Skeletal muscle cell (primary cell): ENCODE measurements at regions not wholly inside any gene's neighbourhood (a gene's known extent, or its start where the extent isn't known, plus 50 kb on each side); places are given as distances from the start of the nearest gene placed in this dataset.
"Not testable (repeated sequence)": the region's sequence is repeated elsewhere in the genome, so short reads cannot be mapped to it uniquely, and the experiment has no call there.

Experiments used
- DNase-seq: peaks from one replicate; pipeline ENCODE4 v3.0.0-alpha.2; 2010; ENCODE audit warnings: low read depth
- H3K4me3 ChIP-seq: 2 replicates; pipeline ENCODE4 v1.5.1; 2011; ENCODE audit warnings: low read depth, mild to moderate bottlenecking, control low read depth, low read length, moderate library complexity

DNA sequence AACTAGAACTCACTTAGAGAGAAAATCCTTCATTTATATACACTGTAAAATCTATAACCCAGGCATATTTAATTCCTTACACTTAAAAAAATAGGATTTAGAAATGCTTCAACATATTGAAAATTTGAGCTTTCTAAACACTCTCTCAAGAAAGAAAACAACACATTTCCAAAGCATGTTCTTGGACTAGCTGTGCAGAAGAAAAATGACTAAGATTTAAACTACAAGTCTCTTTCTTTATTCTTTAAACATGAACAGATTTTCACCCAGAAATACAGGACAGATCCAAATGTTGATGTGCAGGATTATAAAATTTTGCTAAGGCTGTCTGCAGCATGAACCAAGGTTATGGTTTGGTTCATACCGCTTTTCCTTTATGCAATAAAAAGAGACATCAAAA lies 77.7 kb upstream of the TUSC1 start:
- DNase-seq = no peak
- no peak overlapping the region for H3K4me3 ChIP-seq

GRCh38 chr9:25752398-25752797 lies 74.2 kb upstream of the TUSC1 start:
- DNase-seq = no peak
- H3K4me3 ChIP-seq = no peak overlapping the region

DNA sequence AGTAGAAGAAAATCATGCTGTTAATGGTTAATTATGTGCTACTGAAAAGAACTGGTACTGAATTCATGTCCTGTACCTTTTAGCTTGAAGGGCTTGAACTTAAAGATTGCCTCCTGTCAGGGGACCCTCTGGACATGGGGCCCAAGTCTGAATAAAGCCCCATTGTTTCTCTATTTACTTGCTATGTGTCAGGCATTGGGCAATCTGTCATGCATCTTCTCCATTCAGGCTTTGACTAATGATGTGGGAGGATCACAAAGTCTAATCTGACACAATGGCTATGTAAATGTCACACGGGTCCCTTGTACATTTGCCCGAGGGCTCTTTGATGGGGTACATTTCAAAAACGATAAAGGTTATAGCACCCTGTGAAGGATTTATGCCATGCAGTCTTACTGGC lies 64.0 kb upstream of the TUSC1 start:
- DNase-seq = no peak
- H3K4me3 ChIP-seq = no peak overlapping the region

GRCh38 chr9:25733336-25733982 lies 55.2 kb upstream of the TUSC1 start:
- DNase-seq = no peak
- no peak overlapping the region for H3K4me3 ChIP-seq

- H3K4me3 ChIP-seq, DNase-seq: not testable (repeated sequence)
Observed at GRCh38 chr9:25731895-25732794, 53.9 kb upstream of the TUSC1 start.
